Upper lobe of left lung (tissue), 4 donors: ENCODE measurements at regions not wholly inside any gene's neighbourhood (a gene's known extent, or its start where the extent isn't known, plus 50 kb on each side); places are given as distances from the start of the nearest gene placed in this dataset.

Experiments used
- EP300 ChIP-seq, 4 donors: sonication (generic); formaldehyde crosslinking; IDR thresholded peaks; one replicate each; pipeline ENCODE4 v1.5.1; 2017; ENCODE audit warnings: antibody characterized with exemption in 4 of 4, control low read depth in 2 of 4
- POLR2A ChIP-seq, 4 donors: fragments of 450-650 bp; IDR thresholded peaks; one replicate each; pipeline ENCODE4 v1.5.1; 2016 to 2017; ENCODE audit warnings: antibody characterized with exemption in 4 of 4, mild to moderate bottlenecking in 2 of 4
- POLR2AphosphoS5 ChIP-seq, 2 donors: sonication (generic); formaldehyde crosslinking; IDR thresholded peaks; one replicate each; pipeline ENCODE4 v1.5.1; 2017; ENCODE audit warnings: antibody characterized with exemption in 2 of 2
- TF ChIP-seq, protein P1 (sequence below), 6 experiments: fragments of 450-650 bp in 4 of 6; fragments of 200-600 bp in 2 of 6; sonication (generic) in 2 of 6; IDR thresholded peaks; one replicate each; pipeline ENCODE4 v1.5.1; 2016 to 2019; ENCODE audit warnings: antibody characterized with exemption in 6 of 6

DNA sequence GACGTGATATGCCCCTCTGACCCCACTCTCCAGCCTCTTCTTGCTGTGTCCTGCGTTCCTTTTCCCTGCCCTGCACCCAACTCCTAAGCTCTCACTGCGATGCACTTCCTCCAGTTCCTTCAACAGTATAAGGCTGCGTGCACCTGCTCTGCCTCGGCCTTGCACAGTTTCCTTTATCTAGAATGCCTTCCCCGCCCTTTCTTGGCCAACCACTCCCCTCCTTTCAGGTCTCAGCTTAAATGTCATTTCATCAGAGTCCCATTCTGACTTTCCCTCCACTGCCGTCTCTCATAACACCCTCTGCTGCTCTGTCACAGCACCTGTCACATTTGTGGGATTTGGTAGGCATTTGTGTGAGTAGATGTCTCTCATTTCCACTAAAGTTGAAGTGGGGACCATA lies 58.4 kb upstream of the NEIL3 start:
- TF ChIP-seq POLR2A (IDR thresholded peaks at IDR 0.05) = no peak
- TF ChIP-seq, protein P1, sequence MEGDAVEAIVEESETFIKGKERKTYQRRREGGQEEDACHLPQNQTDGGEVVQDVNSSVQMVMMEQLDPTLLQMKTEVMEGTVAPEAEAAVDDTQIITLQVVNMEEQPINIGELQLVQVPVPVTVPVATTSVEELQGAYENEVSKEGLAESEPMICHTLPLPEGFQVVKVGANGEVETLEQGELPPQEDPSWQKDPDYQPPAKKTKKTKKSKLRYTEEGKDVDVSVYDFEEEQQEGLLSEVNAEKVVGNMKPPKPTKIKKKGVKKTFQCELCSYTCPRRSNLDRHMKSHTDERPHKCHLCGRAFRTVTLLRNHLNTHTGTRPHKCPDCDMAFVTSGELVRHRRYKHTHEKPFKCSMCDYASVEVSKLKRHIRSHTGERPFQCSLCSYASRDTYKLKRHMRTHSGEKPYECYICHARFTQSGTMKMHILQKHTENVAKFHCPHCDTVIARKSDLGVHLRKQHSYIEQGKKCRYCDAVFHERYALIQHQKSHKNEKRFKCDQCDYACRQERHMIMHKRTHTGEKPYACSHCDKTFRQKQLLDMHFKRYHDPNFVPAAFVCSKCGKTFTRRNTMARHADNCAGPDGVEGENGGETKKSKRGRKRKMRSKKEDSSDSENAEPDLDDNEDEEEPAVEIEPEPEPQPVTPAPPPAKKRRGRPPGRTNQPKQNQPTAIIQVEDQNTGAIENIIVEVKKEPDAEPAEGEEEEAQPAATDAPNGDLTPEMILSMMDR (IDR thresholded peaks at IDR 0.05) = no peak
- TF ChIP-seq EP300 (IDR thresholded peaks at IDR 0.05) = no peak
- TF ChIP-seq POLR2AphosphoS5 (IDR thresholded peaks at IDR 0.05) = no peak
